Suprapubic skin (tissue), 4 donors: ENCODE measurements at regions not wholly inside any gene's neighbourhood (a gene's known extent, or its start where the extent isn't known, plus 50 kb on each side); places are given as distances from the start of the nearest gene placed in this dataset.

Experiments
- DNase-seq, 2 donors: peaks; one replicate each; pipeline ENCODE4 v3.0.0-alpha.2; 2019; ENCODE audit warnings: low spot score in 2 of 2
- H3K27ac ChIP-seq: fragments of 200-600 bp; sonication (generic); one replicate; pipeline ENCODE4 v1.5.1; 2019
- H3K27me3 ChIP-seq: fragments of 200-600 bp; sonication (generic); one replicate; pipeline ENCODE4 v1.5.1; 2019
- H3K36me3 ChIP-seq: fragments of 200-600 bp; sonication (generic); one replicate; pipeline ENCODE4 v1.5.1; 2019
- H3K4me1 ChIP-seq: fragments of 200-600 bp; sonication (generic); one replicate; pipeline ENCODE4 v1.5.1; 2019
- H3K4me3 ChIP-seq: fragments of 200-600 bp; sonication (generic); one replicate; pipeline ENCODE4 v1.5.1; 2019; ENCODE audit warnings: mild to moderate bottlenecking
- H3K9me3 ChIP-seq: fragments of 200-600 bp; sonication (generic); one replicate; pipeline ENCODE4 v1.5.1; 2019
- CTCF ChIP-seq, 2 donors: fragments of 200-600 bp in 1 of 2; fragments of 450-650 bp in 1 of 2; sonication (generic) in 1 of 2; IDR thresholded peaks; one replicate each; pipeline ENCODE4 v1.5.1; 2016 to 2019; ENCODE audit warnings: antibody characterized with exemption in 2 of 2, mild to moderate bottlenecking in 1 of 2, moderate library complexity in 1 of 2
- EP300 ChIP-seq: sonication (generic); formaldehyde crosslinking; IDR thresholded peaks from one replicate; pipeline ENCODE4 v1.6.1; 2017; ENCODE audit warnings: antibody characterized with exemption
- POLR2A ChIP-seq, 2 donors: fragments of 450-650 bp; IDR thresholded peaks; one replicate each; pipeline ENCODE4 v1.6.1; 2017; ENCODE audit warnings: antibody characterized with exemption in 2 of 2, mild to moderate bottlenecking in 2 of 2, moderate library complexity in 2 of 2
- POLR2AphosphoS5 ChIP-seq, 3 donors: sonication (generic); formaldehyde crosslinking; IDR thresholded peaks; one replicate each; pipeline ENCODE4 v1.6.1; 2017; ENCODE audit warnings: antibody characterized with exemption in 3 of 3
- WGBS: methylation state at CpG from one replicate; pipeline ENCODE4 v1.1.5; 2018; 5-methylcytosine and 5-hydroxymethylcytosine counted together

- TF ChIP-seq CTCF (IDR thresholded peaks at IDR 0.05) (no peak), POLR2AphosphoS5 (IDR thresholded peaks at IDR 0.05) (no peak)
- no peaks in the 10 kb centered on the region for H3K9me3 ChIP-seq
- H3K4me3 ChIP-seq: no peak overlapping the region
- no peaks in the 10 kb centered on the region for H3K27me3 ChIP-seq
- no peak overlapping the region for H3K27ac ChIP-seq
- 85% methylated on average over 5 of the region's 5 CpGs for WGBS
- no peak for DNase-seq
- no peaks in the 10 kb centered on the region for H3K4me1 ChIP-seq
- no peaks in the 10 kb centered on the region for H3K36me3 ChIP-seq
Observed at GRCh38 chr2:36203366-36203765, 152.2 kb upstream of the CRIM1 start.

GRCh38 chr2:36197181-36197971 is 158.2 kb upstream of the CRIM1 start:
- TF ChIP-seq EP300 (no peak), CTCF (IDR thresholded peaks at IDR 0.05) (no peak), POLR2A (IDR thresholded peaks at IDR 0.05) (no peak), POLR2AphosphoS5 (IDR thresholded peaks at IDR 0.05) (no peak)
- Histone ChIP-seq H3K4me3 (no peak overlapping the region), H3K4me1 (no peaks in the 10 kb centered on the region), H3K9me3 (no peaks in the 10 kb centered on the region), H3K36me3 (no peaks in the 10 kb centered on the region), H3K27ac (no peak overlapping the region), H3K27me3 (no peaks in the 10 kb centered on the region)
- no peak for DNase-seq
- whole genome bisulfite sequencing: 85% methylated on average over 5 of the region's 5 CpGs

- Histone ChIP-seq H3K36me3 (no peaks in the 10 kb centered on the region), H3K4me1 (no peaks in the 10 kb centered on the region), H3K4me3 (no peak overlapping the region), H3K27me3 (no peaks in the 10 kb centered on the region), H3K9me3 (no peaks in the 10 kb centered on the region), H3K27ac (no peak overlapping the region)
- TF ChIP-seq CTCF (IDR thresholded peaks at IDR 0.05): no peak
- TF ChIP-seq POLR2AphosphoS5 (IDR thresholded peaks at IDR 0.05): no peak
- TF ChIP-seq EP300: no peak
- no peak for TF ChIP-seq POLR2A (IDR thresholded peaks at IDR 0.05)
- no peak for DNase-seq
Observed at GRCh38 chr2:36193680-36194079, 161.9 kb upstream of the CRIM1 start.

GRCh38 chr2:36192983-36193382 is 162.6 kb upstream of the CRIM1 start:
- H3K4me3 ChIP-seq: no peak overlapping the region
- H3K9me3 ChIP-seq: no peaks in the 10 kb centered on the region
- TF ChIP-seq CTCF (IDR thresholded peaks at IDR 0.05) (no peak), POLR2A (IDR thresholded peaks at IDR 0.05) (no peak), EP300 (no peak), POLR2AphosphoS5 (IDR thresholded peaks at IDR 0.05) (no peak)
- WGBS: 13% methylated on average over 1 of the region's 1 CpG
- H3K27me3 ChIP-seq: no peaks in the 10 kb centered on the region
- no peaks in the 10 kb centered on the region for H3K36me3 ChIP-seq
- no peak overlapping the region for H3K27ac ChIP-seq
- DNase-seq: no peak
- no peaks in the 10 kb centered on the region for H3K4me1 ChIP-seq

- DNase-seq: no peak
- Histone ChIP-seq H3K27me3 (no peaks in the 10 kb centered on the region), H3K9me3 (no peaks in the 10 kb centered on the region), H3K4me3 (no peak overlapping the region), H3K4me1 (peaks cover 3% of the 10 kb centered on the region), H3K27ac (no peak overlapping the region), H3K36me3 (no peaks in the 10 kb centered on the region)
- 77% methylated on average over 1 of the region's 1 CpG for WGBS
- TF ChIP-seq POLR2A (IDR thresholded peaks at IDR 0.05) (no peak), POLR2AphosphoS5 (IDR thresholded peaks at IDR 0.05) (no peak)
Observed at GRCh38 chr2:36190097-36190496, 165.5 kb upstream of the CRIM1 start.

- 49% methylated on average over 5 of the region's 5 CpGs for WGBS
- TF ChIP-seq CTCF (IDR thresholded peaks at IDR 0.05) (no peak), POLR2AphosphoS5 (IDR thresholded peaks at IDR 0.05) (no peak), EP300 (no peak), POLR2A (IDR thresholded peaks at IDR 0.05) (no peak)
Observed at GRCh38 chr2:36185624-36186023, 170.0 kb upstream of the CRIM1 start.

More at GRCh38 chr2:36185624-36186023, 170.0 kb upstream of the CRIM1 start:
- Histone ChIP-seq H3K27ac (no peak overlapping the region), H3K4me3 (no peak overlapping the region), H3K27me3 (no peaks in the 10 kb centered on the region), H3K9me3 (no peaks in the 10 kb centered on the region), H3K4me1 (peaks cover 3% of the 10 kb centered on the region), H3K36me3 (no peaks in the 10 kb centered on the region)
- no peak for DNase-seq
